K562 (cell line): ENCODE measurements at regions not wholly inside any gene's neighbourhood (a gene's known extent, or its start where the extent isn't known, plus 50 kb on each side); places are given as distances from the start of the nearest gene placed in this dataset.

Experiments used
- CEBPZ ChIP-seq: fragments of 150-350 bp; IDR thresholded peaks from 2 replicates; pipeline ENCODE4 v1.6.1; 2014; ENCODE audit warnings: low read depth, mild to moderate bottlenecking, low read length, borderline replicate concordance
- E2F8 ChIP-seq: fragments of 450-650 bp; IDR thresholded peaks from 2 replicates; pipeline ENCODE4 v1.7.1; 2018; ENCODE audit warnings: mild to moderate bottlenecking, low read depth; ENCODE audit not compliant: partially characterized antibody
- NRF1 ChIP-seq, 2 experiments: fragments of 450-650 bp; IDR thresholded peaks in 1 of 2; conservative IDR thresholded peaks in 1 of 2; 2 replicates each; pipeline ENCODE4 v1.6.1; 2014; ENCODE audit warnings: mild to moderate bottlenecking in 2 of 2
- ZNF717 ChIP-seq: fragments of 250-450 bp; sonication (Bioruptor Pico); IDR thresholded peaks from 2 replicates; pipeline ENCODE4 v1.5.0; 2021

GRCh38 chr10:23695825-23696420 is 257.0 kb downstream of the OTUD1 start (continued):
- no peak for TF ChIP-seq E2F8
- TF ChIP-seq CEBPZ: no peak
- no peak for TF ChIP-seq ZNF717 (CRISPR knock-in tag)
- no peak for TF ChIP-seq NRF1 (conservative IDR thresholded peaks at IDR 0.05 in 1 of 2, IDR thresholded peaks at IDR 0.05 in 1 of 2)
